OCI-LY7 (cell line): ENCODE measurements at regions not wholly inside any gene's neighbourhood (a gene's known extent, or its start where the extent isn't known, plus 50 kb on each side); places are given as distances from the start of the nearest gene placed in this dataset.
A peak's percentile ranks its signal among the peaks of the same experiment; 100 is the strongest.

ENCODE experiments used
- BruUV-seq: library from RNA; stranded (reverse); fragments of 400-500 nt; replicated peaks from 2 replicates; lab custom pipeline; 2021; lab: Mats Ljungman, UMichigan
- CTCF ChIA-PET: fragments of 300-600 bp; sonication (Branson Sonifier 250); formaldehyde crosslinking; loops from one replicate; lab custom pipeline; 2022; ENCODE audit warnings: antibody characterized with exemption; ENCODE audit not compliant: unreplicated experiment; lab: Charles Lee
- POLR2A ChIA-PET: fragments of 300-600 bp; sonication (Branson Sonifier 250); formaldehyde crosslinking; loops from one replicate; lab custom pipeline; 2022; ENCODE audit warnings: antibody characterized with exemption; lab: Charles Lee
- DNase-seq: peaks from one replicate; pipeline ENCODE4 v3.0.0-alpha.2; 2015; ENCODE audit warnings: low spot score
- H2AFZ ChIP-seq: fragments of 200-600 bp; sonication (generic), shearing (Covaris generic); 2 replicates; pipeline ENCODE4 v1.6.1; 2014; ENCODE audit warnings: mild to moderate bottlenecking, antibody characterized with exemption, low read length, moderate library complexity
- H3K27ac ChIP-seq: fragments of 200-600 bp; sonication (generic); 2 replicates; pipeline ENCODE4 v1.5.1; 2014; ENCODE audit warnings: mixed run types, low read depth, mild to moderate bottlenecking, moderate library complexity, low read length, inconsistent platforms; ENCODE audit not compliant: poor library complexity, severe bottlenecking
- H3K36me3 ChIP-seq: fragments of 200-600 bp; sonication (generic); 2 replicates; pipeline ENCODE4 v1.6.1; 2014; ENCODE audit warnings: mild to moderate bottlenecking, antibody characterized with exemption, low read length, moderate library complexity, mixed read lengths; ENCODE audit not compliant: insufficient read depth
- H3K4me1 ChIP-seq: fragments of 200-600 bp; sonication (generic); 2 replicates; pipeline ENCODE4 v1.5.1; 2014; ENCODE audit warnings: mild to moderate bottlenecking, low read length; ENCODE audit not compliant: insufficient read depth, poor library complexity, severe bottlenecking
- H3K4me2 ChIP-seq: fragments of 200-600 bp; sonication (generic); 2 replicates; pipeline ENCODE4 v1.6.1; 2014; ENCODE audit warnings: mild to moderate bottlenecking, low read length
- H3K4me3 ChIP-seq: fragments of 200-600 bp; sonication (generic); 2 replicates; pipeline ENCODE4 v1.5.1; 2014; ENCODE audit warnings: mild to moderate bottlenecking, low read depth, low read length; ENCODE audit not compliant: poor library complexity, severe bottlenecking
- H3K79me2 ChIP-seq: fragments of 200-600 bp; sonication (generic); 2 replicates; pipeline ENCODE4 v1.6.1; 2016; ENCODE audit warnings: low read depth, mild to moderate bottlenecking, low read length, moderate library complexity, mixed read lengths; ENCODE audit not compliant: insufficient read depth
- H3K9me2 ChIP-seq: fragments of 200-600 bp; sonication (generic); 2 replicates; pipeline ENCODE4 v1.6.1; 2016; ENCODE audit warnings: mild to moderate bottlenecking, low read length, mixed read lengths; ENCODE audit not compliant: insufficient read depth
- H3K9me3 ChIP-seq: fragments of 200-600 bp; sonication (generic); 2 replicates; pipeline ENCODE4 v1.6.1; 2014; ENCODE audit warnings: mild to moderate bottlenecking, mixed run types, low read length, mixed read lengths
- H4K20me1 ChIP-seq: fragments of 200-600 bp; sonication (generic); 2 replicates; pipeline ENCODE4 v1.6.1; 2014; ENCODE audit warnings: mild to moderate bottlenecking, antibody characterized with exemption, low read length, moderate library complexity, mixed read lengths; ENCODE audit not compliant: insufficient read depth
- EZH2phosphoT487 ChIP-seq: fragments of 200-600 bp; sonication (generic); IDR thresholded peaks from 2 replicates; pipeline ENCODE4 v1.6.1; 2018; ENCODE audit warnings: low read depth, borderline replicate concordance, mild to moderate bottlenecking, mixed run types, antibody characterized with exemption, low read length, moderate library complexity, mixed read lengths
- intact Hi-C: fragments of 100-400 bp; cut with micrococcal nuclease; formaldehyde crosslinking; loops from one replicate; pipeline ENCODE4 v1.10.0; 2022; ENCODE audit not compliant: unreplicated experiment
- TF ChIP-seq, protein P1 (sequence below): fragments of 200-600 bp; sonication (generic); conservative IDR thresholded peaks from 2 replicates; pipeline ENCODE4 v1.5.1; 2014; ENCODE audit warnings: mild to moderate bottlenecking, antibody characterized with exemption, low read length, moderate library complexity, mixed read lengths

DNA sequence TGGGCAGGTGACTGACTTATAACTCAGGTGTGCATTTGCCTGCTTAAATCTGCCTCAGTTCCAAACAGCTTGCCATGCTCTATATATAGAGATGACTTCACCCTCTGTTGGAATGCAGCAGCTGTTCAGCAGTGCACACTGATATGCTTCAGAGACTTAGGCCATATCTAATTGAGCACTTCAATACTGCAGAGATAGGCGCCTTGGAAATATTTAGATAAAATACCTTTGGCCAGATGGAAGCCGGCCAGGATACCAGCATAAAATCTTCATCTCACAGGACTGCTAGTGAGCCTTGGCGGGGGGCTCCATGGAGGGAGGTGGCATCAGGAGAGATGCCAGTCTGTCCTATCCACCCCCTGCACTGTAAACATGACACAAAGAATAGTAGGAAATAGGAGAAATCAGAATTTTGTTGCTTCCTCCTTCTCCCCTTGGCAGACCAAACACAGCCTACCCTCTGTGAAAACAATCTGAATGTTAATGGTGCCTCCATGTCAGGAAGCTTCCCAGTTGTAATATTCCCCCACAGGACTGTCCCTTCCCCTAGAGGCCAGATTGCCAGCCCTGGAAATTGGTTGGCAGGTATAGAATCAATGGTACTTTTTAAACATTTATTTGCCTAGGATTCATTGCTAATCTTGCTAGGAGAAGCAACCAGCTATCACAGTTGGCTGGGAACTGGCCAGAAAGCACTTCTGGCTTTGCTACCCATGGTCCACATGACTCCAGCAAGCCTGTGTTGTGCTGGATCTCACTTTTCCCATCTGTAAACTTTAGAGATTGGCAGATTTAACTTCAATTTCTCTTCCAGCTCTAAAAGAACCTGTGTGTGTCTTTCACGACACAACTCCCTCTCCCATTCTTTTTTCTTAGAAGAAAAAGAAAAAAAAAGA lies 215.5 kb upstream of the KCNMB2 start:
- Histone ChIP-seq H3K4me3 (no peak overlapping the region), H3K27ac (no peak overlapping the region), H2AFZ (no peak overlapping the region), H3K9me2 (no peaks in the 10 kb centered on the region), H3K36me3 (no peaks in the 10 kb centered on the region), H4K20me1 (no peaks in the 10 kb centered on the region), H3K79me2 (no peaks in the 10 kb centered on the region), H3K9me3 (no peaks in the 10 kb centered on the region), H3K4me1 (no peaks in the 10 kb centered on the region), H3K4me2 (no peak overlapping the region)
- TF ChIP-seq, protein P1, sequence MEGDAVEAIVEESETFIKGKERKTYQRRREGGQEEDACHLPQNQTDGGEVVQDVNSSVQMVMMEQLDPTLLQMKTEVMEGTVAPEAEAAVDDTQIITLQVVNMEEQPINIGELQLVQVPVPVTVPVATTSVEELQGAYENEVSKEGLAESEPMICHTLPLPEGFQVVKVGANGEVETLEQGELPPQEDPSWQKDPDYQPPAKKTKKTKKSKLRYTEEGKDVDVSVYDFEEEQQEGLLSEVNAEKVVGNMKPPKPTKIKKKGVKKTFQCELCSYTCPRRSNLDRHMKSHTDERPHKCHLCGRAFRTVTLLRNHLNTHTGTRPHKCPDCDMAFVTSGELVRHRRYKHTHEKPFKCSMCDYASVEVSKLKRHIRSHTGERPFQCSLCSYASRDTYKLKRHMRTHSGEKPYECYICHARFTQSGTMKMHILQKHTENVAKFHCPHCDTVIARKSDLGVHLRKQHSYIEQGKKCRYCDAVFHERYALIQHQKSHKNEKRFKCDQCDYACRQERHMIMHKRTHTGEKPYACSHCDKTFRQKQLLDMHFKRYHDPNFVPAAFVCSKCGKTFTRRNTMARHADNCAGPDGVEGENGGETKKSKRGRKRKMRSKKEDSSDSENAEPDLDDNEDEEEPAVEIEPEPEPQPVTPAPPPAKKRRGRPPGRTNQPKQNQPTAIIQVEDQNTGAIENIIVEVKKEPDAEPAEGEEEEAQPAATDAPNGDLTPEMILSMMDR, result no peak
- TF ChIP-seq EZH2phosphoT487, result no peak
- POLR2A ChIA-PET, result no interaction called here
- DNase-seq, result no peak
- BruUV-seq, result no TSS peak
- intact Hi-C loops, result no loop called here
- CTCF ChIA-PET, result no interaction called here

DNA sequence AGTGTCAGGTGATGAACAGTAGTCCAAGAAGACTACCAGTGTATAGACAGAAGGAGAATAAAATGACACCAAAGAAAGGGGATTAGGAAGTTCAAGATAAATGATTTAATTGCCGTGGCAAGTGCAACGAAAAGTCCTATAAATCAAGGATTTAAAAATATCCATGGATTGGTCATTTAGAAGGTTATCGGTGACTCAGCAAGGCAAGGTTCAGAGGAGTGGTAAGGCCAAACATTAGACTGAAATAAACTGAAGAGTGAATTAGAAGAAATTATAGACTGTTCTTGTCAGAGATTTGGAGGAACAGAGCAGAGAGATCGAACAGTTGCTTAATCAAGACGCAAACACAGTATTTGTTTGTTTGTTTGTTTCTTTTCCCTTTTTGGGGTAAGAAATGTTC lies 211.9 kb upstream of the KCNMB2 start:
- ChIA-PET CTCF (no interaction called here), POLR2A (interaction anchor here (0.6 to 0.9 kb wide), 2 partner anchors 25 to 575 kb away, joined by 3 read pairs; no protein-coding TSS in a partner anchor)
- Histone ChIP-seq H3K9me2 (no peaks in the 10 kb centered on the region), H4K20me1 (no peaks in the 10 kb centered on the region), H3K27ac (no peak overlapping the region), H2AFZ (no peak overlapping the region), H3K4me1 (no peaks in the 10 kb centered on the region), H3K79me2 (no peaks in the 10 kb centered on the region), H3K4me3 (no peak overlapping the region), H3K36me3 (no peaks in the 10 kb centered on the region), H3K9me3 (no peaks in the 10 kb centered on the region), H3K4me2 (no peak overlapping the region)
- TF ChIP-seq EZH2phosphoT487, result no peak
- TF ChIP-seq, protein P1, result no peak
- BruUV-seq, result no TSS peak
- intact Hi-C loops, result no loop called here
- DNase-seq, result no peak

DNA sequence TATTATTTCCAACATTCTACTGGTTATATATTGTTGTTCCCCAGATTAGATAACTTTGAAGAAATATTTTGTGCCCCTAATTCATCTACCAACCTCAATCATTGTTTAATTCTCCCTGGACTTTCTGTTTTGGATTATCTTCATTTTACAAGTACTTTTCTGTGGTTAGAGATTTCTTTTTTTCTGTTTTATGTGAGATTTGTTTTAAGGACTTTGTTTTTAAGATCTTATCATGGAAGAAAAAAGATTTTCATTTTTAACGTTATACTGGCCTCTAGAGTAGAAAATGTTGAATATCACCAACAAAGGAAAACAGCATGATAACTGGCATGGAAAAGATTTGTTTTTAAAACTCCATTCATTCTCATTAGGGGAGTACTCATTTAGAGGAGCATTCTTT lies 210.9 kb upstream of the KCNMB2 start:
- Histone ChIP-seq H3K9me2 (no peaks in the 10 kb centered on the region), H3K9me3 (no peaks in the 10 kb centered on the region), H3K4me2 (no peak overlapping the region), H3K36me3 (no peaks in the 10 kb centered on the region), H2AFZ (no peak overlapping the region), H3K79me2 (no peaks in the 10 kb centered on the region), H3K27ac (no peak overlapping the region), H3K4me1 (no peaks in the 10 kb centered on the region), H4K20me1 (no peaks in the 10 kb centered on the region), H3K4me3 (no peak overlapping the region)
- no peak for DNase-seq
- ChIA-PET CTCF (no interaction called here), POLR2A (interaction anchor here (0.6 kb wide), 2 partner anchors 17 to 40 kb away, joined by 3 read pairs; no protein-coding TSS in a partner anchor)
- intact Hi-C loops, result no loop called here
- TF ChIP-seq, protein P1, result 0 out of 2 replicates have a peak, but pooled peaks have one; percentile 26
- no peak for TF ChIP-seq EZH2phosphoT487
- BruUV-seq, result no TSS peak
